GM21529 (cell line): ENCODE measurements at regions not wholly inside any gene's neighbourhood (a gene's known extent, or its start where the extent isn't known, plus 50 kb on each side); places are given as distances from the start of the nearest gene placed in this dataset.

Source experiments
- ATAC-seq: cut with Tn5 transposase; IDR thresholded peaks from one replicate; pipeline ENCODE4 v1.9.1; 2021; ENCODE audit not compliant: unreplicated experiment

DNA sequence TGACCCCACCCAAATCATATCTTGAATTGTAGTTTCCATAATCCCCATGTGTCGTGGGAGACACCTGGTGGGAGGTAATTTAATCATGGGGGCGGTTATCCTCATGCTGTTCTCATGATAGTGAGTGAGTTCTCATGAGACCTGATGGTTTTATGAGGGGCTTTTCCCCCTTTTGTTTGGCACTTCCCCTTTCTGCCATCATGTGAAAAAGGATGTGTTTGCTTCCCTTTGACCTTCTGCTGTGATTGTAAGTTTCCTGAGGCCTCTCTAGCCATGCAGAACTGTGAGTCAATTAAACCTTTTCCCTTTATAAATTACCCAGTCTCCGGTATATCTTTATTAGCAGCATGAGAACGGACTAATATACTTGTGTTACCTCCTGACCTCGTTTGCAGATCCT, 156.6 kb upstream of the MTNR1B start:
- ATAC-seq: no peak

- no peak for ATAC-seq
Observed at GRCh38 chr11:92819830-92820229, 149.6 kb upstream of the MTNR1B start.

GRCh38 chr11:92820860-92821259, 148.6 kb upstream of the MTNR1B start:
- ATAC-seq: no peak

GRCh38 chr11:92822410-92822809, 147.0 kb upstream of the MTNR1B start:
- no peak for ATAC-seq

DNA sequence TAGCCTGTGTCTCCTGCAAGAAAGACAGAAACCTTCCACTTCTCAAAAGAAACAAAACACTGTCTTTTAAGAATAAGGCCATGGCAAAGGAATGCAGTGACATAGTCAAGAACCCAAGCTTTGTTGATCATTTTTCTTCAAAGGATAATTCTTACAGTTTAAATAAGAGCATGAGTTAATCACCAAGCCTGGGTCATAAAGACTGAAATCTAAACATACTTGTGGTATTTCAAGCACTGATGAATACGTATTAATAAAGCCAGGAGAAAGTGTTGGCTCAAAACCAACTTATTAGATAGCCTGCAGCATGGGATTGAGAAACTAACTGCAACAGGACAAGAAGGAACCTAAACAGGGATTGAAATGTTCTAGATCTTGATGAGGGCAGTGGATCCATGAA, 143.3 kb upstream of the MTNR1B start:
- ATAC-seq: no peak

- no peak for ATAC-seq
Observed at GRCh38 chr11:92826603-92827002, 142.8 kb upstream of the MTNR1B start.

- ATAC-seq: no peak
Observed at GRCh38 chr11:92827132-92827531, 142.3 kb upstream of the MTNR1B start.

DNA sequence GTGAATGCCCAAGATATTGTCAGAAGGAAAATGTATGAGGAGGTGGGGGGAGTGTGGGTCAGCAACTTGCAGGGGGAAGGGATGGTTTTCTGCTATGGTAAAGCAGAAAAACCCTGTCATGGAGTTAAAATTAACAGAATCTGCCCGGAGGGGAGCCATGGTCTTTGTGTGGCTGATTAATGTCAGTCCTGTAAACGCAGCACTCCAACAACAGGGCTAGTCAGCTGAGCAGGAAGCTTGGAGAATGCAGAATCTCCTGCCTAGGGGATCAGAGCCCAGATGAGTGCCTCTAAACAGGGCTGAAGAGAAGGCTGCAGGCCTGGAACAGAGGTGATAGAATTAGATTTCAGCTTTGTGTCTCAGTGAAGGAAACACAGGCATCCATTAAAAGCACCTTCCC, 140.9 kb upstream of the MTNR1B start:
- ATAC-seq: no peak

GRCh38 chr11:92829121-92829520, 140.3 kb upstream of the MTNR1B start:
- ATAC-seq: no peak

- no peak for ATAC-seq
Observed at GRCh38 chr11:92829671-92830070, 139.8 kb upstream of the MTNR1B start.

DNA sequence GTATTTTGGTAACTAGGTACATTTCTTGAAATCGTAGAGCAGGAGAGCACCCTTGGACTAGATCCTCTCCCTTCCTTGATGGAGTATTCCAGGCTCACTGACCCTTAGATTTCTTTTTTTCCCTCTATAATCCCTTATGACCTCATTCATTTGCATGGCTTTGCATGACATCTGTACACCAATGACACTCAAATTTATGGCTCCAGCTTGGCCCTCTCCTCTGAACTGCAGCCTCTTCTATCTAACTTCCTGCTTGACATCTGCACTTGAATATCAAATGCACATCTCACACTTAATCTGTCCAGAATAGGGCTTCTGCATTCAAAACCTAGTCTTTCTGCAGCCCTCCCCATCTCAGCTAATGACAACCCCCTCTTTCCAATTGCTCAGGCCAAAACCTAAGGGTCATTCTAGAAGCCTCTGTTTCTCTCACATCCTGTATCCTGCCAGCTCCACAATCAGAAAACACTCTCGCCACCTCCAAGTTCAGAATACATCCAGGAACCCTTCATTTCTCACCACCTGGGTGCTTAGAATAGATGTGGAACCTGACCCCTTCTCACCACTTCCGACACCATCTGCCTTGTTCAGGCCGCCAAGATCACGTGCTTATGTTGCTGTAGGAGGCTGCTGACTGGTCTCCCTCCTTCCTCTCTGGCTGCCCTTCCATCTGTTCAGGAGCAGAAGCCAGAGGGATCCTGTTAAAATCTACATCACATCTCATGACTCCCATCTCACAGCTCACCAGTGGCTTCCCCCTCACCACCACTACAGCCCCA, 138.9 kb upstream of the MTNR1B start:
- ATAC-seq: peak; percentile 66

DNA sequence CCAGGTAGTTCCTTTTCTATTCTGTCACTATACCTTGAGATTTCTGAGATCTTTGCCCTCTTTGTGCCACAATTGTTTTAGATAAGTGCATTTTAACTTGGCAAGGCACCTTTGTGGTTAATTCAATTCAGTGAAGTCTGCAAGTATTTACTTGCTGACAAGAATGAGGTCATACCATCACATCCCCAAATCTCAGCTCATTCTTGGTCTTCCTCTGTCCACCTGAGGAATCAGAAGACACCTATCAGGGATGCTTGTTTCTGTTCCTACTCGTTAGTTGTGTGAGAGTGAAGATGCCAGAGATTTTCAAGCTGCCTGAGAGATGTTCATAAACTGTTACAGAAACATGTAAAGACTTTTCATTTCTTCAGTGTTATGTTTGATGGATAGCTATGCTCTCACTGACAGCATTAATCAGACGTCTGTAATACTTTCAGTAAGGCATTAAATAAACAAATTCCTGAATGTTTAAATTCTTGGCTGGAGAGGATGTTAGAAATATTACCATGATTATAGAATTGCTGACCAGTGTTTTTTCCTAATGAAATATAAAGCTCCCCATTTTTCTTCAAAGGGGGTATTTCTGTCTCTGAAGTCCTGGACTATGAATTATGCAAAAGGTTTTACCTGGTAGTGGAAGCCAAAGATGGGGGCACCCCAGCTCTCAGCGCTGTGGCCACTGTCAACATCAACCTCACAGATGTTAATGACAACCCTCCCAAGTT, 135.0 kb upstream of the MTNR1B start:
- no peak for ATAC-seq

DNA sequence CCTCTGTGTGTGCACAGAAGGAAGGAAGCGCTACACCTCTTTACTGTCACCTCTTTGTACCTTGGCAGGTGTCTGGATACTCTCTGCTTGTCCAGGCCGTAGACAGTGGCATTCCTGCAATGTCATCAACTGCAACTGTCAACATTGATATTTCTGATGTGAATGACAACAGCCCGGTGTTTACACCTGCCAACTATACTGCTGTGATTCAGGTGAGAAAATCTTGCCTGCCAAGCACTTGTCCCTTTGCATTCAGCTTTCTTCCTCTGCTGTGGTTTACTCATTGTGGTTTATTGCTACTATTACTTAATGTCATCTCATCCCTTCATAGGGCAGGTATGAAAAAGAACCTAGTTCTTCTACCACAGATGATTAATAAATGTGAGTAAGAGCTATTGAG, 131.9 kb upstream of the MTNR1B start:
- ATAC-seq: no peak

DNA sequence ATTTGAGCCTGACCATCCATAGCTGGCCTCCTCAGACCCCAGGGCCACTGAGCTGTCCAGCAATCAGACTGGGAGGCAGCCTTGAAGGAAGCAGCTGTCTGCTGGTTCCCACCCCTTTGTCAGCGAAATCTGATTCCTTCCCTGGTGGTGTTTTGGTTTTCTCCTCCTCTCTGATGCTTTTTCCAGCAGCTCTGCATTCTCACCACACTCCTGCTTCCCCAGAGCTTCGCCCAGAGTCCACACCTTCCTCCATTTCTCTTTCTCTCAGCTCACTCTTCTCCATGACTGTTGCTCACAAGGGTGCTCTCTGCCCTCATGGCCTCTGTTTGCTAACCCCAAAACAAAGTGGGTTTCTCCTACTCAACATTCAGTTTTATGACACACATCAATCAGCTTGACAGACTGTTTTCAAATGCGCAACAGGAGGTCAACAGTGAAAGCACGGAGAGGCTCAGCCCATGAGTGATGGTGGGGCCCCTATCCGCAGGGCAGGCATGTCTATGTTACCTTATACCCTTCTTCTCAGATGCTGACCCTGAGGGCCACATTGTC, 130.6 kb upstream of the MTNR1B start:
- ATAC-seq: no peak

DNA sequence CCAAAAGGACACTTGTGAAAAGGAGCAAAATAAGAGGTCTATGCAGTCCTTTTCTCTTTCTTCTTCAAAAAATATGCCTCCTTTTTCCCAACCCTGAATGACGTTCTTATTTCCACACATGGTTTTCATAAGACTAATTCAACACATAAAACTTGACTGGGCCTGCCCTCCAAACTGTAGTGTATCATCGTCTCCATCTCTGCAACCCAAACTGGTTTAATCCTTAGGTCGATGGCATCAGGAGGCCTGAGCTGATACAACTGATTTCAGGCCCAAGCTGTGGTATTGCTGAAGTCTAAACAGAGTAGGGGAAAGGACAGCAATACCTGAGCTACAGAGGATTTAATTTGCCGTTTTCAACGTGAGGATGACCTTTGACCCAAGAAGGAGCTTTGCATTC, 130.0 kb upstream of the MTNR1B start:
- no peak for ATAC-seq

DNA sequence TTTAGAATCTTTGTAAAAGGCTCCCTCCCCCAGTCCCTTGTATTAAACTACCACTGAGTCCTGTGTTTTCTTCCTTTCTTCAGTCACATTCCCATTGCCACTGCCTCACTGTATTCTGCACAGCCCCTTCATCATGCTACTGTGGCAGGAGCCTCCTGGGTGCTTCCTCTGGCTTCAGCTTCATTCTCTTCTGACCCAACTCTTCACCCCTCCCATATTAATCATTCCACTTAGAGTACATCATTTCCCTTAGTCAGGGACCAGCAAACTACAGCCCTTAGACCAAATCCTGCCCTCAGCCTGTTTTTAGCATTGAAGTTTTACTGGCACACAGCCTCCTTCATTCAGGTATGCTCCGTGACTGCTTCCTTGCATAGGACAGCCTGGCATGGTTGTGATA, 127.7 kb upstream of the MTNR1B start:
- ATAC-seq: no peak

GRCh38 chr11:92843455-92843854, 126.0 kb upstream of the MTNR1B start:
- no peak for ATAC-seq

DNA sequence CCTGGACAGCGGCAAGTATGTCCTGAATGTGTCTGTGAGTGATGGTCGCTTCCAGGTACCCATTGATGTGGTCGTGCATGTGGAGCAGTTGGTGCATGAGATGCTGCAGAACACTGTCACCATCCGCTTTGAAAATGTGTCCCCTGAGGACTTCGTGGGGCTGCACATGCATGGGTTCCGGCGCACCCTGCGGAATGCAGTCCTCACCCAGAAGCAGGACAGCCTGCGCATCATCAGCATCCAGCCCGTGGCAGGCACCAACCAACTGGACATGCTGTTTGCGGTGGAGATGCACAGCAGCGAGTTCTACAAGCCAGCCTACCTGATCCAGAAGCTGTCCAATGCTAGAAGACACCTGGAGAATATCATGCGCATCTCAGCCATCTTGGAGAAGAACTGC, 125.3 kb upstream of the MTNR1B start:
- no peak for ATAC-seq

DNA sequence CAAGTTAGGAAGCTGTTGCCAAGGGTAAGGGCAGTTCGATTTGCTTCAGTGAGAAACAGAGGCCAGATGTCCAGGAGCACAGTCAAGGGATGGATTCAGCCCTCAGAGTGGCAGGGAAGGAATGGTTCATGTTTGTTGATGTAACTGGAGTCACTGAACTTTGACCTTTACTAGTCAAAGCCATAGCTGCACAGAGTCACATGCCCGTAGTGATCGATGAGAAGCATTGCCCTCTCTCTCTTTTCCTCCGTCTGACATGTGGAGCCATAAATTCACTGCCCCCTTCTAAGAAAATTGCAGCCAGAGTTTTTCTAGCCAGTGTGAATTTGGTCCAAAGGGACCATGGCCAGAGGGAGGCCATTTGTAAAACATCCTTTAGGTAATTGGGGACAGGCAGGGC, 124.1 kb upstream of the MTNR1B start:
- no peak for ATAC-seq

GRCh38 chr11:92845805-92846204, 123.6 kb upstream of the MTNR1B start:
- no peak for ATAC-seq

DNA sequence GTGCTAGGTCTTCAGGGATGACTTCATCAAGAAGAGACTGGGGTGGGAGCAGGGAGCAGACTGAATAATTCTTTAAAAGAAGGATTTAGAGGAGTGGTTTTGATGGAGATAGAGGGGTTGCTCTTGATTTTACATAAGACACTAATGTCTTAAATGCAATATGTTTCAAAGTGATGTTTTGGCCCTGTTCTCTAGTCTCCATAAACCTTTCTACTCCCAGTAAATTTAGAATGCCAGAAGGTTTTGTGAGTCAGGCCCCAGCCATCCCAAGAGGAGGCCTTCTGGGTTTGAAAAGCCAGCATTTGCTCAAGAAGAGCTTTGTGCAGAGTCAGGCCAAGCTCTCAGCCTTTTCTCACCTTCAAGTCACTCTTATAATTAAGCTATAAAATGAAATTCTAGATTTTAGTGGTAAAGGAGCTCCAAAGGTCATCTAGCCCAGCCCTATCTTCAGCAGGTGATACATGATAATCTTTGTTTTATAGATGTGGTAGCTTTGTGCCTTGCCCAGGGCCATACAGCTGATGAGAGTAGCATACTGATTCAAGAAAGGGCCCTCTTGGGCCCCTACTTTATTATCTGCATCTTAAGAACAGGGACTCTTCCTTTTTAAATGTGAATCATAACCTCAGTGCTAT, 122.8 kb upstream of the MTNR1B start:
- ATAC-seq: no peak

DNA sequence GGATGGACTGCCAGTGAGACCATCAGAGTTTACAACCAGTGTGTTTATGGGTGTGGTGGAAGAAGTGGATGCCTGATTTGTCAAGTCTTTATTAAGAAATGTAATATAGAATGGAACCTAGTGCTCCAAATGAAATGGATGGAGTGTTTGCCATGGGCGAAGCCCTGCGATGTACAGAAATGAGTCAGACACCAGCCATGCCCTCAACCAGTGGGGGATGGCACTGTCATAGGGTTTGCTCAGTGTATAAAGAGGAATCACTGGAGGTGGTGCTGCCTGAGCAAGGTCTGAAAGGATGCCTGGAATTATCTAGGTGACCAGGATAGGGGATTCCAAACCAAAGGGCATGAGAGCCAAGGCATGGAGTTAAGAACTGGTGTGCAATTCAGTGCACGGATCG, 120.9 kb upstream of the MTNR1B start:
- ATAC-seq: no peak
